ENCODE measurements at regions not wholly inside any gene's neighbourhood (a gene's known extent, or its start where the extent isn't known, plus 50 kb on each side); places are given as distances from the start of the nearest gene placed in this dataset.

GRCh38 chr9:87197349-87198130 lies 250.2 kb upstream of the GAS1 start:
- no peak for ATAC-seq
- Histone ChIP-seq H3K27ac (ENCODE audit: low read depth, low read length) (no peak overlapping the region), H4K20me1 (ENCODE audit: insufficient read depth) (no peaks in the 10 kb centered on the region), H3K9me2 (ENCODE audit: insufficient read depth) (no peaks in the 10 kb centered on the region), H2AFZ (ENCODE audit: low read depth, low read length, poor library complexity, severe bottlenecking) (no peak overlapping the region), H3K27me3 (ENCODE audit: insufficient read depth, low read length) (peaks cover 86% of the 10 kb centered on the region), H3K9me3 (ENCODE audit: control insufficient read depth in 1 of 2, insufficient read depth in 1 of 2, low read depth in 1 of 2, low read length in 2 of 2) (no peaks in the 10 kb centered on the region), H3K9ac (ENCODE audit: low read length) (no peak overlapping the region), H3K36me3 (ENCODE audit: control insufficient read depth in 1 of 2, insufficient read depth in 2 of 2, low read length in 2 of 2) (no peaks in the 10 kb centered on the region), H3K4me3 (replicated peaks in 1 of 2; ENCODE audit: low read depth in 1 of 2, low read length in 2 of 2) (no peak overlapping the region), H3K4me1 (ENCODE audit: control insufficient read depth in 1 of 2, insufficient read depth in 2 of 2, low read length in 2 of 2) (no peaks in the 10 kb centered on the region), H3K79me2 (ENCODE audit: insufficient read depth, low read length) (no peaks in the 10 kb centered on the region), H3K4me2 (ENCODE audit: low read length) (no peak overlapping the region)
- TF ChIP-seq, protein P1, sequence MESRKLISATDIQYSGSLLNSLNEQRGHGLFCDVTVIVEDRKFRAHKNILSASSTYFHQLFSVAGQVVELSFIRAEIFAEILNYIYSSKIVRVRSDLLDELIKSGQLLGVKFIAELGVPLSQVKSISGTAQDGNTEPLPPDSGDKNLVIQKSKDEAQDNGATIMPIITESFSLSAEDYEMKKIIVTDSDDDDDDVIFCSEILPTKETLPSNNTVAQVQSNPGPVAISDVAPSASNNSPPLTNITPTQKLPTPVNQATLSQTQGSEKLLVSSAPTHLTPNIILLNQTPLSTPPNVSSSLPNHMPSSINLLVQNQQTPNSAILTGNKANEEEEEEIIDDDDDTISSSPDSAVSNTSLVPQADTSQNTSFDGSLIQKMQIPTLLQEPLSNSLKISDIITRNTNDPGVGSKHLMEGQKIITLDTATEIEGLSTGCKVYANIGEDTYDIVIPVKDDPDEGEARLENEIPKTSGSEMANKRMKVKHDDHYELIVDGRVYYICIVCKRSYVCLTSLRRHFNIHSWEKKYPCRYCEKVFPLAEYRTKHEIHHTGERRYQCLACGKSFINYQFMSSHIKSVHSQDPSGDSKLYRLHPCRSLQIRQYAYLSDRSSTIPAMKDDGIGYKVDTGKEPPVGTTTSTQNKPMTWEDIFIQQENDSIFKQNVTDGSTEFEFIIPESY (IDR thresholded peaks at IDR 0.05; ENCODE audit: extremely low read depth, insufficient replicate concordance, low read length): no peak
- TF ChIP-seq ZNF274 (IDR thresholded peaks at IDR 0.05; ENCODE audit: low read depth, low read length) (no peak), CEBPB (IDR thresholded peaks at IDR 0.05; ENCODE audit: low read depth) (no peak), POLR2A (IDR thresholded peaks at IDR 0.05; ENCODE audit: borderline replicate concordance, extremely low read depth, insufficient read depth, insufficient read length) (no peak), EZH2 (IDR thresholded peaks at IDR 0.05) (no peak), CBX3 (IDR thresholded peaks at IDR 0.05; ENCODE audit: low read depth) (no peak), RAD21 (IDR thresholded peaks at IDR 0.05; ENCODE audit: low read depth) (no peak), EGR1 (IDR thresholded peaks at IDR 0.05; ENCODE audit: low read depth) (no peak), SIN3A (IDR thresholded peaks at IDR 0.05; ENCODE audit: low read depth) (no peak), ELF1 (IDR thresholded peaks at IDR 0.05; ENCODE audit: borderline replicate concordance, low read depth) (no peak), EZH2phosphoT487 (IDR thresholded peaks at IDR 0.05; ENCODE audit: borderline replicate concordance) (no peak)
- CTCF ChIA-PET: no interaction called here
- RAD21 ChIA-PET (ENCODE audit: low non-redundant PET in 1 of 2, low total read pairs in 2 of 2, uncharacterized antibody in 2 of 2, unreplicated experiment in 2 of 2): no interaction called here
- BruUV-seq (replicated peaks): no TSS peak
- intact Hi-C loops (cut with micrococcal nuclease): loop anchor here (5.0 kb wide), 1 partner anchor 50 kb away; no protein-coding TSS in a partner anchor
- DNase-seq (ENCODE audit: low read depth, low spot score): no peak
- POLR2A ChIA-PET: no interaction called here

Measured in HCT116 (cell line).